Sigmoid colon (tissue), 4 donors: ENCODE measurements at regions not wholly inside any gene's neighbourhood (a gene's known extent, or its start where the extent isn't known, plus 50 kb on each side); places are given as distances from the start of the nearest gene placed in this dataset.

ENCODE experiments used
- CTCF ChIP-seq, 4 experiments: fragments of 450-650 bp in 3 of 4; fragments of 200-600 bp in 1 of 4; IDR thresholded peaks; one replicate each; pipeline ENCODE4 v1.5.1; 2016 to 2019; ENCODE audit warnings: antibody characterized with exemption in 4 of 4, mild to moderate bottlenecking in 3 of 4, moderate library complexity in 2 of 4
- EP300 ChIP-seq, 4 donors: sonication (generic); formaldehyde crosslinking; IDR thresholded peaks; one replicate each; pipeline ENCODE4 v1.6.1; 2017; ENCODE audit warnings: antibody characterized with exemption in 4 of 4
- POLR2A ChIP-seq, 2 donors: fragments of 450-650 bp; IDR thresholded peaks; one replicate each; pipeline ENCODE4 v1.6.1; 2016; ENCODE audit warnings: antibody characterized with exemption in 2 of 2, mild to moderate bottlenecking in 2 of 2, moderate library complexity in 2 of 2
- POLR2AphosphoS5 ChIP-seq, 4 donors: sonication (generic); formaldehyde crosslinking; IDR thresholded peaks; one replicate each; pipeline ENCODE4 v1.6.1; 2017; ENCODE audit warnings: antibody characterized with exemption in 4 of 4

GRCh38 chr10:3238115-3238871 is 65.7 kb upstream of the PITRM1 start:
- no peak for TF ChIP-seq CTCF (IDR thresholded peaks at IDR 0.05)
- no peak for TF ChIP-seq POLR2AphosphoS5 (IDR thresholded peaks at IDR 0.05)
- TF ChIP-seq POLR2A (IDR thresholded peaks at IDR 0.05): no peak
- TF ChIP-seq EP300 (IDR thresholded peaks at IDR 0.05): no peak
